A673 (cell line): ENCODE measurements at regions not wholly inside any gene's neighbourhood (a gene's known extent, or its start where the extent isn't known, plus 50 kb on each side); places are given as distances from the start of the nearest gene placed in this dataset.
A peak's percentile ranks its signal among the peaks of the same experiment; 100 is the strongest.
"Not testable (repeated sequence)": the region's sequence is repeated elsewhere in the genome, so short reads cannot be mapped to it uniquely, and the experiment has no call there.

Experiments used
- BruUV-seq: library from RNA; stranded (reverse); fragments of 400-500 nt; replicated peaks from 2 replicates; lab custom pipeline; 2021; lab: Mats Ljungman, UMichigan
- CTCF ChIA-PET: fragments of 300-600 bp; sonication (Branson Sonifier 250); formaldehyde crosslinking; loops from one replicate; lab custom pipeline; 2022; ENCODE audit warnings: antibody characterized with exemption; lab: Charles Lee
- POLR2A ChIA-PET: fragments of 300-600 bp; sonication (Branson Sonifier 250); formaldehyde crosslinking; loops from one replicate; lab custom pipeline; 2022; ENCODE audit warnings: antibody characterized with exemption; ENCODE audit not compliant: low non-redundant PET; lab: Charles Lee
- DNase-seq: peaks from one replicate; pipeline ENCODE4 v3.0.0-alpha.2; 2015; ENCODE audit warnings: low spot score
- H3K27ac ChIP-seq: fragments of 200-600 bp; sonication (generic); 2 replicates; pipeline ENCODE4 v1.5.1; 2016; ENCODE audit warnings: mixed run types, low read depth, mild to moderate bottlenecking, mixed read lengths, antibody characterized with exemption, low read length; ENCODE audit not compliant: poor library complexity, severe bottlenecking
- H3K27me3 ChIP-seq: fragments of 200-600 bp; sonication (generic); replicated peaks from 2 replicates; pipeline ENCODE4 v1.6.1; 2017; ENCODE audit warnings: mixed run types, low read depth, mild to moderate bottlenecking, mixed read lengths, antibody characterized with exemption, low read length; ENCODE audit not compliant: insufficient read depth, poor library complexity
- H3K36me3 ChIP-seq: fragments of 200-600 bp; sonication (generic); 2 replicates; pipeline ENCODE4 v1.6.1; 2016; ENCODE audit warnings: mixed run types, mild to moderate bottlenecking, mixed read lengths, antibody characterized with exemption, low read length; ENCODE audit not compliant: insufficient read depth, poor library complexity, severe bottlenecking
- H3K4me1 ChIP-seq: fragments of 200-600 bp; sonication (generic); 2 replicates; pipeline ENCODE4 v1.6.1; 2017; ENCODE audit warnings: mixed run types, mild to moderate bottlenecking, mixed read lengths, antibody characterized with exemption, low read length; ENCODE audit not compliant: insufficient read depth, poor library complexity, severe bottlenecking
- H3K4me3 ChIP-seq: fragments of 200-600 bp; sonication (generic); 2 replicates; pipeline ENCODE4 v1.5.1; 2016; ENCODE audit warnings: low read depth, mixed run types, mild to moderate bottlenecking, mixed read lengths, low read length; ENCODE audit not compliant: poor library complexity, severe bottlenecking
- H3K9me3 ChIP-seq: fragments of 200-600 bp; sonication (generic); 2 replicates; pipeline ENCODE4 v1.6.1; 2016; ENCODE audit warnings: mixed run types, low read depth, mild to moderate bottlenecking, mixed read lengths, antibody characterized with exemption, low read length; ENCODE audit not compliant: poor library complexity, severe bottlenecking
- EZH2 ChIP-seq: fragments of 200-600 bp; sonication (generic); IDR thresholded peaks from 2 replicates; pipeline ENCODE4 v1.6.1; 2017; ENCODE audit warnings: borderline replicate concordance, low read depth, mild to moderate bottlenecking, mixed read lengths, antibody characterized with exemption, low read length; ENCODE audit not compliant: poor library complexity, severe bottlenecking
- intact Hi-C: fragments of 100-400 bp; cut with micrococcal nuclease; formaldehyde crosslinking; loops from one replicate; pipeline ENCODE4 v1.10.0; 2022; ENCODE audit not compliant: unreplicated experiment
- TF ChIP-seq, protein P1 (sequence below): fragments of 300-800, 200-600 bp; sonication (generic); conservative IDR thresholded peaks from 2 replicates; pipeline ENCODE4 v1.5.1; 2017; ENCODE audit warnings: low read depth, mild to moderate bottlenecking, antibody characterized with exemption, low read length, moderate library complexity, mixed read lengths

DNA sequence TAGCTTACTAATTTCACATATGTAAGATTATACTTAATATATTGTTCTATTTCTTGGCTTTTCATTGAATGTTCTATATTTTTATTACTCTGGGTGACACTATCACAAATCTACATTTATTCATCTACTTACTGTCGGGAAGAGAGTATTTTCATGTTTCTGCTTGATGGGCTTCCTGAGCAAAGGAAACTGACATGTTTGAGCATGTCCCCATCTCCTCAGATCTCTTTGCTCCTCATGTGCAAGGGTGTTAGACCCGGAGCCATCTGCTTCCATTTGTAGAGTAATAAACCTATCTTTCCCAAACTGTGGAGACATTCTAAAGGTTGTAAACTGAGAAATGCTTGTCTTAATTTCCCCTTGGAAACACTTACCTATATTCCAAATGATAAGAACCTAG is 103.5 kb downstream of the LSMEM1 start:
- no peak for DNase-seq
- H3K27ac ChIP-seq, result no peak overlapping the region
- H3K9me3 ChIP-seq, result no peaks in the 10 kb centered on the region
- H3K36me3 ChIP-seq, result no peaks in the 10 kb centered on the region
- no peaks in the 10 kb centered on the region for H3K4me1 ChIP-seq
- TF ChIP-seq, protein P1, sequence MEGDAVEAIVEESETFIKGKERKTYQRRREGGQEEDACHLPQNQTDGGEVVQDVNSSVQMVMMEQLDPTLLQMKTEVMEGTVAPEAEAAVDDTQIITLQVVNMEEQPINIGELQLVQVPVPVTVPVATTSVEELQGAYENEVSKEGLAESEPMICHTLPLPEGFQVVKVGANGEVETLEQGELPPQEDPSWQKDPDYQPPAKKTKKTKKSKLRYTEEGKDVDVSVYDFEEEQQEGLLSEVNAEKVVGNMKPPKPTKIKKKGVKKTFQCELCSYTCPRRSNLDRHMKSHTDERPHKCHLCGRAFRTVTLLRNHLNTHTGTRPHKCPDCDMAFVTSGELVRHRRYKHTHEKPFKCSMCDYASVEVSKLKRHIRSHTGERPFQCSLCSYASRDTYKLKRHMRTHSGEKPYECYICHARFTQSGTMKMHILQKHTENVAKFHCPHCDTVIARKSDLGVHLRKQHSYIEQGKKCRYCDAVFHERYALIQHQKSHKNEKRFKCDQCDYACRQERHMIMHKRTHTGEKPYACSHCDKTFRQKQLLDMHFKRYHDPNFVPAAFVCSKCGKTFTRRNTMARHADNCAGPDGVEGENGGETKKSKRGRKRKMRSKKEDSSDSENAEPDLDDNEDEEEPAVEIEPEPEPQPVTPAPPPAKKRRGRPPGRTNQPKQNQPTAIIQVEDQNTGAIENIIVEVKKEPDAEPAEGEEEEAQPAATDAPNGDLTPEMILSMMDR, result no peak
- TF ChIP-seq EZH2, result no peak
- POLR2A ChIA-PET, result no interaction called here
- intact Hi-C loops, result no loop called here
- no peak overlapping the region for H3K4me3 ChIP-seq
- CTCF ChIA-PET, result no interaction called here
- BruUV-seq, result no TSS peak
- H3K27me3 ChIP-seq, result peaks cover 19% of the 10 kb centered on the region

DNA sequence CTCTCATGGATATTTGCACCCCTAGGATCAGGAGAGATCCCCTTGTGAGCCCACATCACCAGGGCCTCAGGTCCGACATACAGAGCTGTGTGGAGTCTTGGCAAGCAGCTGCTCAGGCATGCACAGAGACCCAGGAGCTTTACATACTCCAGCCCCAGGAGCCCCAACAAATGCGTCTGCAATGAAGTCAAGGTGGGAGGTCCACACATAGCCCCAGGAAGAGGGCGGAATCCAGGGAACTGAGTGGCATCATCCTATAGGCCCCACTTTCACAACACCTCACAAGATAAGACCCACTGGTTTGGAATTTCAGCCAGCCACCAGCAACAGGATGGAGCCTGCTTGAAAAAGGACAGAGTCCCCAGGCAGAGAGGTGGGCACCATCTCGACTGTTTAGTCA is 106.7 kb downstream of the LSMEM1 start:
- Histone ChIP-seq H3K36me3 (no peaks in the 10 kb centered on the region), H3K9me3 (no peaks in the 10 kb centered on the region), H3K27ac (no peak overlapping the region), H3K4me1 (no peaks in the 10 kb centered on the region), H3K4me3 (no peak overlapping the region), H3K27me3 (peaks cover 19% of the 10 kb centered on the region)
- no peak for TF ChIP-seq EZH2
- TF ChIP-seq, protein P1, result no peak
- DNase-seq, result no peak
- intact Hi-C loops, result no loop called here
- ChIA-PET CTCF (no interaction called here), POLR2A (no interaction called here)
- no TSS peak for BruUV-seq

DNA sequence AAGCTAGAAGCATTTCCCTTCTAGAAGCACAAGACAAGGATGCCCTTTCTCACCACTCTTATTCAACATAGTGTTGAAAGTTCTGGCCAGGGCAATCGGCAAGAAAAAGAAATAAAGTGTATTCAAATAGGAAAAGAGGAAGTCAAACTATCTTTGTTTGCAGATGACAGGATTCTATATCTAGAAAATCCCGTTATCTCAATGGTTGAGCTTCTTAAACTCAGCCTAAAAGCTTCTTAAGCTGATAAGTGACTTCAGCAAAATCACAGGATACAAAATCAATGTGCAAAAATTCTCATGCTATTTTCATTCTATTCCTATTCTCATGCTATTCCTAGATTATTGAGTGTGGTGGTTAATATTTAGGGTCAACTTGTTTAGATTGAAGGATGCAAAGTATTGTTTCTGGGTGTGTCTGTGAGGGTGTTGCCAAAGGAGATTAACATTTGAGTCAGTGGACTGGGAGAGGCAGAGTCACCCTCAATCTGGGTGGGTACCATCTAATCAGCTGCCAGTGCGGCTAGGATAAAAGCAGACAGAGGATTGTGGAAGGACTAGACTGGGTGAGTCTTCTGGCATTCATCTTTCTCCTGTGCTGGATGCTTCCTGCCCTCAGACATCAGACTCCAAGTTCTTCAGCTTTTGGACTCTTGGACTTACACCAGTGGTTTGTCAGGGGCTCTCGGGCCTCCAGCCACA is 111.9 kb downstream of the LSMEM1 start:
- DNase-seq, BruUV-seq, H3K27me3 ChIP-seq, H3K4me3 ChIP-seq, H3K9me3 ChIP-seq, CTCF ChIA-PET, H3K27ac ChIP-seq, H3K36me3 ChIP-seq, intact Hi-C loops, POLR2A ChIA-PET: not testable (repeated sequence)
- H3K4me1 ChIP-seq, result peaks cover 26% of the 10 kb centered on the region

GRCh38 chr7:112594397-112594796 is 113.6 kb downstream of the LSMEM1 start:
- Histone ChIP-seq H3K4me1 (peaks cover 26% of the 10 kb centered on the region), H3K27ac (no peak overlapping the region), H3K4me3 (no peak overlapping the region), H3K36me3 (no peaks in the 10 kb centered on the region), H3K9me3 (no peaks in the 10 kb centered on the region), H3K27me3 (no peaks in the 10 kb centered on the region)
- ChIA-PET CTCF (interaction anchor here (0.5 kb wide), 1 partner anchor 45 kb away, joined by 6 read pairs; no protein-coding TSS in a partner anchor), POLR2A (no interaction called here)
- no TSS peak for BruUV-seq
- TF ChIP-seq, protein P1, result no peak
- no peak for TF ChIP-seq EZH2
- intact Hi-C loops, result loop anchor here (2.0 kb wide), 1 partner anchor 78 kb away; no protein-coding TSS in a partner anchor
- peak; percentile 82 for DNase-seq
